IMR-90 (cell line): ENCODE measurements at regions not wholly inside any gene's neighbourhood (a gene's known extent, or its start where the extent isn't known, plus 50 kb on each side); places are given as distances from the start of the nearest gene placed in this dataset.

Source experiments
- ATAC-seq: fragments of 200-7000 bp; cut with Tn5 transposase; 2 replicates; pipeline ENCODE4 v1.9.1; 2020; ENCODE audit warnings: low read depth, mild to moderate bottlenecking, moderate library complexity
- BruUV-seq: library from RNA; stranded (reverse); fragments of 400-500 nt; replicated peaks from 2 replicates; lab custom pipeline; 2021; lab: Mats Ljungman, UMichigan
- CTCF ChIA-PET: fragments of 300-600 bp; formaldehyde crosslinking; extraction: SDS; loops from one replicate; lab custom pipeline; 2021; ENCODE audit warnings: antibody characterized with exemption; lab: Yijun Ruan, JAX
- POLR2A ChIA-PET: fragments of 300-600 bp; sonication (Branson Sonifier 250); formaldehyde crosslinking; loops from one replicate; lab custom pipeline; 2022; ENCODE audit warnings: antibody characterized with exemption; ENCODE audit not compliant: unreplicated experiment; lab: Charles Lee
- DNase-seq: peaks from one replicate; pipeline ENCODE4 v3.0.0; 2013
- H2AFZ ChIP-seq: replicated peaks from 2 replicates; pipeline ENCODE3; 2013; ENCODE audit warnings: low read length, mild to moderate bottlenecking; ENCODE audit not compliant: poor library complexity
- H2AK5ac ChIP-seq: 2 replicates; pipeline ENCODE4 v1.6.1; 2013; ENCODE audit warnings: low read depth, low read length, inconsistent platforms
- H2AK9ac ChIP-seq: replicated peaks from 2 replicates; pipeline ENCODE3; 2013; ENCODE audit warnings: mild to moderate bottlenecking, low read depth, low read length, moderate library complexity; ENCODE audit not compliant: poor library complexity
- H2BK120ac ChIP-seq: 2 replicates; pipeline ENCODE4 v1.6.1; 2013; ENCODE audit warnings: low read depth, low read length, inconsistent platforms
- H2BK15ac ChIP-seq: 3 replicates; pipeline ENCODE4 v1.6.1; 2013; ENCODE audit warnings: low read depth, low read length, inconsistent platforms
- H2BK20ac ChIP-seq: 2 replicates; pipeline ENCODE4 v1.6.1; 2013; ENCODE audit warnings: low read depth, mild to moderate bottlenecking, inconsistent platforms, low read length, moderate library complexity
- H2BK5ac ChIP-seq: 2 replicates; pipeline ENCODE4 v1.6.1; 2013; ENCODE audit warnings: mild to moderate bottlenecking, low read depth, low read length, inconsistent platforms; ENCODE audit not compliant: poor library complexity, severe bottlenecking
- H3K14ac ChIP-seq: replicated peaks from 2 replicates; pipeline ENCODE4 v1.6.1; 2013; ENCODE audit warnings: low read depth, low read length, inconsistent platforms
- H3K18ac ChIP-seq: 2 replicates; pipeline ENCODE4 v1.6.1; 2013; ENCODE audit warnings: low read depth, low read length, control low read depth
- H3K23ac ChIP-seq: 2 replicates; pipeline ENCODE4 v1.6.1; 2013; ENCODE audit warnings: low read depth, low read length, inconsistent platforms
- H3K27ac ChIP-seq: 2 replicates; pipeline ENCODE4 v1.5.1; 2013; ENCODE audit warnings: mild to moderate bottlenecking, control low read depth, low read length; ENCODE audit not compliant: insufficient read depth
- H3K27me3 ChIP-seq: 2 replicates; pipeline ENCODE4 v1.6.1; 2013; ENCODE audit warnings: low read length; ENCODE audit not compliant: control insufficient read depth, insufficient read depth
- H3K36me3 ChIP-seq: 2 replicates; pipeline ENCODE4 v1.6.1; 2013; ENCODE audit warnings: low read length, mixed read lengths; ENCODE audit not compliant: control insufficient read depth, insufficient read depth
- H3K4ac ChIP-seq: 2 replicates; pipeline ENCODE4 v1.6.1; 2013; ENCODE audit warnings: low read depth, low read length, inconsistent platforms
- H3K4me1 ChIP-seq: 2 replicates; pipeline ENCODE4 v1.6.1; 2013; ENCODE audit warnings: low read length, mixed read lengths; ENCODE audit not compliant: control insufficient read depth, insufficient read depth
- H3K4me2 ChIP-seq: 2 replicates; pipeline ENCODE4 v1.6.1; 2013; ENCODE audit warnings: low read depth, mild to moderate bottlenecking, control low read depth, low read length, moderate library complexity
- H3K4me3 ChIP-seq: 2 replicates; pipeline ENCODE4 v1.5.1; 2013; ENCODE audit warnings: low read depth, mild to moderate bottlenecking, control low read depth, low read length, moderate library complexity; ENCODE audit not compliant: insufficient read depth
- H3K56ac ChIP-seq: 2 replicates; pipeline ENCODE4 v1.6.1; 2013; ENCODE audit warnings: low read length, inconsistent platforms; ENCODE audit not compliant: insufficient read depth; ENCODE audit errors: extremely low read depth
- H3K79me1 ChIP-seq, 2 experiments: 2 replicates each; pipeline ENCODE4 v1.6.1; 2013; ENCODE audit warnings: low read length in 2 of 2, inconsistent platforms in 1 of 2, low read depth in 1 of 2
- H3K9ac ChIP-seq: 2 replicates; pipeline ENCODE4 v1.6.1; 2013; ENCODE audit warnings: low read depth, low read length, control low read depth
- H3K9me1 ChIP-seq: 2 replicates; pipeline ENCODE4 v1.6.1; 2013; ENCODE audit warnings: low read length, inconsistent platforms; ENCODE audit not compliant: insufficient read depth
- H3K9me3 ChIP-seq: 2 replicates; pipeline ENCODE4 v1.6.1; 2013; ENCODE audit warnings: low read length; ENCODE audit not compliant: control insufficient read depth, insufficient read depth
- H4K20me1 ChIP-seq: 2 replicates; pipeline ENCODE4 v1.6.1; 2013; ENCODE audit warnings: low read length, inconsistent platforms; ENCODE audit not compliant: insufficient read depth
- H4K5ac ChIP-seq: 2 replicates; pipeline ENCODE4 v1.6.1; 2013; ENCODE audit warnings: mild to moderate bottlenecking, low read depth, low read length, control low read depth
- H4K8ac ChIP-seq, 2 experiments: 2 replicates each; pipeline ENCODE4 v1.6.1; 2013; ENCODE audit warnings: low read depth in 2 of 2, low read length in 2 of 2, control low read depth in 1 of 2, inconsistent platforms in 1 of 2
- H4K91ac ChIP-seq: 2 replicates; pipeline ENCODE4 v1.6.1; 2013; ENCODE audit warnings: low read depth, low read length, inconsistent platforms; ENCODE audit not compliant: insufficient read depth
- BHLHE40 ChIP-seq: fragments of 150-350 bp; IDR thresholded peaks from 2 replicates; pipeline ENCODE4 v1.6.1; 2016; ENCODE audit warnings: mild to moderate bottlenecking, low read depth, low read length
- CEBPB ChIP-seq: IDR thresholded peaks from 2 replicates; pipeline ENCODE4 v1.6.1; 2012; ENCODE audit warnings: low read depth, low read length, improper control_type of control experiment
- CHD1 ChIP-seq: IDR thresholded peaks from 2 replicates; pipeline ENCODE4 v1.6.1; 2012; ENCODE audit warnings: low read depth, low read length, improper control_type of control experiment
- FOS ChIP-seq: fragments of 150-350 bp; IDR thresholded peaks from 2 replicates; pipeline ENCODE4 v1.6.1; 2016; ENCODE audit warnings: low read depth, low read length
- MAFK ChIP-seq: IDR thresholded peaks from 2 replicates; pipeline ENCODE4 v1.6.1; 2012; ENCODE audit warnings: low read depth, low read length, improper control_type of control experiment
- MAZ ChIP-seq: IDR thresholded peaks from 2 replicates; pipeline ENCODE4 v1.6.1; 2012; ENCODE audit warnings: low read depth, mild to moderate bottlenecking, low read length, improper control_type of control experiment, moderate library complexity, borderline replicate concordance
- MXI1 ChIP-seq: IDR thresholded peaks from 2 replicates; pipeline ENCODE4 v1.6.1; 2012; ENCODE audit warnings: low read depth, mild to moderate bottlenecking, low read length, moderate library complexity, borderline replicate concordance
- NFE2L2 ChIP-seq: fragments of 150-350 bp; IDR thresholded peaks from 2 replicates; pipeline ENCODE4 v1.6.1; 2016; ENCODE audit warnings: low read depth, mild to moderate bottlenecking, low read length
- POLR2A ChIP-seq: IDR thresholded peaks from 2 replicates; pipeline ENCODE4 v1.6.1; 2012; ENCODE audit warnings: mild to moderate bottlenecking, low read depth, low read length
- RAD21 ChIP-seq: IDR thresholded peaks from 2 replicates; pipeline ENCODE4 v1.6.1; 2012; ENCODE audit warnings: low read length, improper control_type of control experiment
- RCOR1 ChIP-seq: IDR thresholded peaks from 2 replicates; pipeline ENCODE4 v1.6.1; 2012; ENCODE audit warnings: mild to moderate bottlenecking, low read length, improper control_type of control experiment; ENCODE audit not compliant: insufficient replicate concordance
- RFX5 ChIP-seq: IDR thresholded peaks from 2 replicates; pipeline ENCODE4 v1.8.0; 2012; ENCODE audit warnings: low read depth, mild to moderate bottlenecking, low read length, moderate library complexity
- SMC3 ChIP-seq: fragments of 150-350 bp; IDR thresholded peaks from 2 replicates; pipeline ENCODE4 v1.6.1; 2016; ENCODE audit warnings: low read depth, mild to moderate bottlenecking, antibody characterized with exemption, low read length, moderate library complexity
- dilution Hi-C: fragments of 300-500 bp; cut with HindIII; formaldehyde crosslinking; loops from one replicate; pipeline ENCODE4 v1.14.3; 2018; ENCODE audit warnings: low sequenced_read_pairs; ENCODE audit not compliant: unreplicated experiment
- in situ Hi-C: fragments of 300-500 bp; cut with MboI; formaldehyde crosslinking; loops from 3 replicates; pipeline ENCODE4 v1.14.3; 2019; ENCODE audit warnings: low sequenced_read_pairs, inconsistent platforms, mixed read lengths
- intact Hi-C: fragments of 100-400 bp; cut with micrococcal nuclease; formaldehyde crosslinking; loops from 2 replicates; pipeline ENCODE4 v1.10.0; 2022
- TF ChIP-seq, protein P1 (sequence below): fragments of 150-350 bp; IDR thresholded peaks from 2 replicates; pipeline ENCODE4 v1.6.1; 2016; ENCODE audit warnings: low read depth, mild to moderate bottlenecking, low read length, moderate library complexity, borderline replicate concordance
- TF ChIP-seq, protein P2 (sequence below): fragments of 150-350 bp; IDR thresholded peaks from 2 replicates; pipeline ENCODE4 v1.6.1; 2017; ENCODE audit warnings: mild to moderate bottlenecking, antibody characterized with exemption, low read length, low read depth
- TF ChIP-seq, protein P3 (sequence below): conservative IDR thresholded peaks from 2 replicates; pipeline ENCODE4 v1.5.1; 2012; ENCODE audit warnings: mild to moderate bottlenecking, low read depth, low read length, improper control_type of control experiment

DNA sequence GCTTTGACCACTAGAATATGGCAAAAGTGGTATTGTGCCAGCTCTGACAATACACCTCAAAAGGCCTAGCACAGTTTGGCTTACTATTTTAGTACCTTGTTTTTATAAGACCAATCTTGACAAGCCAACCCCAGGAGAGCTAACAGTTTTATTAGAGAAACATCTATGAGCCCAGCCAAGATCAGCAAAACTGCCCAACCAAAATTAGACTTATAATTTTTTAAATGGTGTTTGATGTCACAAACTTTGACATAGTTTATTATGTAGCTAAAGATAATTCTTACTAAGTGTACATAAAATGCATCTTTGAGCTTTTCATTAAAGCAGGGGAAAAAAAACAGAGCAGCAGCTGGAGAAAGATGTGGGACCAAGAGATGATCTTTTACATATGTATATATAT, 537.5 kb downstream of the ZPLD1 start:
- BruUV-seq: no TSS peak

More for the DNA sequence above, 537.5 kb downstream of the ZPLD1 start:
- no peak overlapping the region for H2BK15ac ChIP-seq
- H3K4me1 ChIP-seq: no peaks in the 10 kb centered on the region
- H3K4me2 ChIP-seq: no peak overlapping the region
- intact Hi-C loops: no loop called here
- H2BK120ac ChIP-seq: no peak overlapping the region
- no peaks in the 10 kb centered on the region for H3K27me3 ChIP-seq
- ATAC-seq: no peak
- H2AFZ ChIP-seq: no peak overlapping the region
- no peaks in the 10 kb centered on the region for H4K20me1 ChIP-seq
- H4K8ac ChIP-seq: no peak overlapping the region
- no peaks in the 10 kb centered on the region for H3K36me3 ChIP-seq
- no peak overlapping the region for H3K9ac ChIP-seq
- no peak overlapping the region for H2BK5ac ChIP-seq
- no peak for DNase-seq
- no peak overlapping the region for H3K27ac ChIP-seq
- no peak overlapping the region for H3K4ac ChIP-seq
- ChIA-PET POLR2A (no interaction called here), CTCF (no interaction called here)
- H2AK5ac ChIP-seq: no peak overlapping the region
- H2AK9ac ChIP-seq: no peak overlapping the region
- no peak overlapping the region for H3K4me3 ChIP-seq
- H3K23ac ChIP-seq: no peak overlapping the region
- H4K91ac ChIP-seq: no peak overlapping the region
- H3K56ac ChIP-seq: no peak overlapping the region
- no peak overlapping the region for H3K18ac ChIP-seq
- H3K79me1 ChIP-seq: no peaks in the 10 kb centered on the region
- H2BK20ac ChIP-seq: no peak overlapping the region
- dilution Hi-C loops: no loop called here
- H3K14ac ChIP-seq: no peak overlapping the region
- in situ Hi-C loops: no loop called here
- H3K9me1 ChIP-seq: no peaks in the 10 kb centered on the region
- no peak for TF ChIP-seq RFX5
- TF ChIP-seq CEBPB: no peak
- TF ChIP-seq, protein P1, sequence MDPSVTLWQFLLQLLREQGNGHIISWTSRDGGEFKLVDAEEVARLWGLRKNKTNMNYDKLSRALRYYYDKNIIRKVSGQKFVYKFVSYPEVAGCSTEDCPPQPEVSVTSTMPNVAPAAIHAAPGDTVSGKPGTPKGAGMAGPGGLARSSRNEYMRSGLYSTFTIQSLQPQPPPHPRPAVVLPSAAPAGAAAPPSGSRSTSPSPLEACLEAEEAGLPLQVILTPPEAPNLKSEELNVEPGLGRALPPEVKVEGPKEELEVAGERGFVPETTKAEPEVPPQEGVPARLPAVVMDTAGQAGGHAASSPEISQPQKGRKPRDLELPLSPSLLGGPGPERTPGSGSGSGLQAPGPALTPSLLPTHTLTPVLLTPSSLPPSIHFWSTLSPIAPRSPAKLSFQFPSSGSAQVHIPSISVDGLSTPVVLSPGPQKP: no peak
- TF ChIP-seq MAZ: no peak
- TF ChIP-seq FOS: no peak
- TF ChIP-seq NFE2L2: no peak
- TF ChIP-seq SMC3: no peak
- TF ChIP-seq, protein P2, sequence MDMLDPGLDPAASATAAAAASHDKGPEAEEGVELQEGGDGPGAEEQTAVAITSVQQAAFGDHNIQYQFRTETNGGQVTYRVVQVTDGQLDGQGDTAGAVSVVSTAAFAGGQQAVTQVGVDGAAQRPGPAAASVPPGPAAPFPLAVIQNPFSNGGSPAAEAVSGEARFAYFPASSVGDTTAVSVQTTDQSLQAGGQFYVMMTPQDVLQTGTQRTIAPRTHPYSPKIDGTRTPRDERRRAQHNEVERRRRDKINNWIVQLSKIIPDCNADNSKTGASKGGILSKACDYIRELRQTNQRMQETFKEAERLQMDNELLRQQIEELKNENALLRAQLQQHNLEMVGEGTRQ: no peak
- no peak for TF ChIP-seq RAD21
- TF ChIP-seq, protein P3, sequence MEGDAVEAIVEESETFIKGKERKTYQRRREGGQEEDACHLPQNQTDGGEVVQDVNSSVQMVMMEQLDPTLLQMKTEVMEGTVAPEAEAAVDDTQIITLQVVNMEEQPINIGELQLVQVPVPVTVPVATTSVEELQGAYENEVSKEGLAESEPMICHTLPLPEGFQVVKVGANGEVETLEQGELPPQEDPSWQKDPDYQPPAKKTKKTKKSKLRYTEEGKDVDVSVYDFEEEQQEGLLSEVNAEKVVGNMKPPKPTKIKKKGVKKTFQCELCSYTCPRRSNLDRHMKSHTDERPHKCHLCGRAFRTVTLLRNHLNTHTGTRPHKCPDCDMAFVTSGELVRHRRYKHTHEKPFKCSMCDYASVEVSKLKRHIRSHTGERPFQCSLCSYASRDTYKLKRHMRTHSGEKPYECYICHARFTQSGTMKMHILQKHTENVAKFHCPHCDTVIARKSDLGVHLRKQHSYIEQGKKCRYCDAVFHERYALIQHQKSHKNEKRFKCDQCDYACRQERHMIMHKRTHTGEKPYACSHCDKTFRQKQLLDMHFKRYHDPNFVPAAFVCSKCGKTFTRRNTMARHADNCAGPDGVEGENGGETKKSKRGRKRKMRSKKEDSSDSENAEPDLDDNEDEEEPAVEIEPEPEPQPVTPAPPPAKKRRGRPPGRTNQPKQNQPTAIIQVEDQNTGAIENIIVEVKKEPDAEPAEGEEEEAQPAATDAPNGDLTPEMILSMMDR: no peak
- no peak for TF ChIP-seq POLR2A
- no peak for TF ChIP-seq CHD1
- TF ChIP-seq BHLHE40: no peak
- TF ChIP-seq RCOR1: no peak
- no peak for TF ChIP-seq MAFK
- TF ChIP-seq MXI1: no peak
- no peaks in the 10 kb centered on the region for H3K9me3 ChIP-seq
- H4K5ac ChIP-seq: no peak overlapping the region
